Thymus (tissue), 11 donors: ENCODE measurements at regions not wholly inside any gene's neighbourhood (a gene's known extent, or its start where the extent isn't known, plus 50 kb on each side); places are given as distances from the start of the nearest gene placed in this dataset.
A peak's percentile ranks its signal among the peaks of the same experiment; 100 is the strongest.
"Not testable (repeated sequence)": the region's sequence is repeated elsewhere in the genome, so short reads cannot be mapped to it uniquely, and the experiment has no call there.

Experiments
- DNase-seq, 9 donors: peaks; one replicate each; pipeline ENCODE4 v3.0.0-alpha.2; 2013; ENCODE audit warnings: low spot score in 9 of 9, low read depth in 6 of 9, missing footprints in 1 of 9
- H3K27ac ChIP-seq, 2 donors: one replicate each; pipeline ENCODE4 v1.5.1; 2013; ENCODE audit warnings: control low read depth in 1 of 2, low read depth in 1 of 2, low read length in 1 of 2, mild to moderate bottlenecking in 1 of 2, moderate library complexity in 1 of 2
- H3K27me3 ChIP-seq, 2 donors: one replicate each; pipeline ENCODE4 v1.5.1; 2013; ENCODE audit warnings: low read length in 1 of 2; ENCODE audit not compliant: control insufficient read depth in 2 of 2, insufficient read depth in 1 of 2
- H3K36me3 ChIP-seq, 2 donors: one replicate each; pipeline ENCODE4 v1.5.1; 2013; ENCODE audit warnings: low read length in 1 of 2, mild to moderate bottlenecking in 1 of 2, moderate library complexity in 1 of 2; ENCODE audit not compliant: control insufficient read depth in 2 of 2, insufficient read depth in 2 of 2
- H3K4me1 ChIP-seq, 2 donors: one replicate each; pipeline ENCODE4 v1.5.1; 2013; ENCODE audit warnings: low read length in 2 of 2; ENCODE audit not compliant: control insufficient read depth in 2 of 2, insufficient read depth in 2 of 2
- H3K4me3 ChIP-seq, 2 donors: one replicate each; pipeline ENCODE4 v1.5.1; 2013; ENCODE audit warnings: low read length in 2 of 2, control low read depth in 1 of 2, mild to moderate bottlenecking in 1 of 2
- H3K9me3 ChIP-seq, 2 donors: one replicate each; pipeline ENCODE4 v1.5.1; 2013; ENCODE audit warnings: low read length in 1 of 2, mild to moderate bottlenecking in 1 of 2; ENCODE audit not compliant: control insufficient read depth in 2 of 2, insufficient read depth in 1 of 2
- WGBS: extraction: QIAGEN DNeasy Blood & Tissue Kit; methylation state at CpG from one replicate; pipeline ENCODE4 v1.1.7; 2013; 5-methylcytosine and 5-hydroxymethylcytosine counted together
- donor health status: healthy.

DNA sequence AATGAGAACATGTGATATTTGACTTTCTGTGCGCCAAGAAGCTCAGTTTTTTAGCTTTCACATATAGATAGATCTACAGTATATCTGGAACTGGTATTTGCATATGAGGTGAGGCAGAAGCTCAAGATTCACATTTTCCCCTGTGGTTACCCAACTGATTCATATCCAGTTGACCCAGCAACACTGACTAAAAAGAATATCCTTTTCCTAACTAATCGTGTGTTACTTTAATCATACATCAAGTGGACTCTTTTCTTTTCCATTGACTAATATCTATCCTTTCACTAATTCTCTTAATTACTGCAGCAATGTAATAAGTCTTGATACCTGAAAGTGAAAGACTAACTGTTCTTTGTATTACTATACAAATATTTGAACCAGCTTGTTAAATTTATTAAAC, 236.1 kb downstream of the AEBP2 start:
- Histone ChIP-seq H3K9me3 (no peaks in the 10 kb centered on the region), H3K27ac (no peak overlapping the region), H3K36me3 (no peaks in the 10 kb centered on the region), H3K4me3 (no peak overlapping the region), H3K27me3 (no peaks in the 10 kb centered on the region), H3K4me1 (no peaks in the 10 kb centered on the region)
- WGBS: 95% methylated on average over 2 of the region's 2 CpGs
- no peak for DNase-seq

- peak in 3 of 9 donors; percentile 3 to 41 (median 3) for DNase-seq
- H3K4me3 ChIP-seq, H3K27ac ChIP-seq, H3K9me3 ChIP-seq, H3K4me1 ChIP-seq, H3K36me3 ChIP-seq, H3K27me3 ChIP-seq: not testable (repeated sequence)
- 77% methylated on average over 3 of the region's 3 CpGs for WGBS
These were observed 239.2 kb downstream of the AEBP2 start for GRCh38 chr12:19678501-19678900.

DNA sequence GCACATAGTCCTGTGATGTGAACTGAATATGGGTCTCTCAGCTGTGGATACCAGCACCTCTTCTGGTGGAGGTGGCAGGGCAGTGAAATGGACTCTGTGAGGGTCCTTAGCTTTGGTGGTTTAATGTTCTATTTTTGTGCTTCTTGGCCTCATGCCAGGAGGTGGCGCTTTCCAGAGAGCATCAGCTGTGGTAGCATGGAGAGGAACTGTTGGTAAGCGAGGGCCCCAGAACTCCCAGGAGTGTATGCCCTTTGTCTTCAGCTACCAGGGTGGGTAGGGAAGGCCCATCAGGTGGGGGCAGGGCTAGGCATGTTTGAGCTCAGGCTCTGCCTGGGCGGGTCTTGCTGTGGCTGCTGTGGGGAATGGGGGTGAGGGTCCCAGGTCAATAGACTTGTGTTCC, 241.7 kb downstream of the AEBP2 start:
- Histone ChIP-seq H3K36me3 (no peaks in the 10 kb centered on the region), H3K4me1 (no peaks in the 10 kb centered on the region), H3K4me3 (no peak overlapping the region), H3K9me3 (no peaks in the 10 kb centered on the region), H3K27me3 (no peaks in the 10 kb centered on the region), H3K27ac (no peak overlapping the region)
- 81% methylated on average over 3 of the region's 3 CpGs for WGBS
- DNase-seq: no peak

GRCh38 chr12:19683178-19683927, 244.1 kb downstream of the AEBP2 start:
- Histone ChIP-seq H3K9me3 (no peaks in the 10 kb centered on the region), H3K36me3 (no peaks in the 10 kb centered on the region), H3K27ac (no peak overlapping the region), H3K4me1 (no peaks in the 10 kb centered on the region), H3K4me3 (no peak overlapping the region), H3K27me3 (no peaks in the 10 kb centered on the region)
- DNase-seq: no peak
- WGBS: 94% methylated on average over 7 of the region's 7 CpGs

DNA sequence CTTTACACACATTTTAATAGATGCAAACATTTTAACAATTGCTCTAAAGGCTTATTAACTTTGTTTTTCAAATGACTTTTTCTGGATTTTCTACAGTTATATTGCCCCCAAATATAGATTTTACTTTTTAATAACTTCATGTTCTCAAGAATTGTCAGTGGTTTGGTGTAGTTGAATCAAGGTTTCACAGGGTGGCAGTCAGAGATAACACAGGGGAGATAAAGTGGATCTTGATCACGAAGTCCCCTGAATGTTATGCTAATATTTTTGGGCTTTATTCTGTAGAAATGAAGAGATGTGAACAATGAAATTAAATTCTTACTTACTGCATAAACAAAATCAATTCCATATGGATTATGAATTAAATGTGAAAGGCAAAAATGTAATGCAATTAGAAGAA, 248.1 kb downstream of the AEBP2 start:
- no peak for DNase-seq
- Histone ChIP-seq H3K27me3 (no peaks in the 10 kb centered on the region), H3K36me3 (no peaks in the 10 kb centered on the region), H3K27ac (no peak overlapping the region), H3K4me1 (no peaks in the 10 kb centered on the region), H3K4me3 (no peak overlapping the region), H3K9me3 (no peaks in the 10 kb centered on the region)
- 87% methylated on average over 1 of the region's 1 CpG for WGBS

DNA sequence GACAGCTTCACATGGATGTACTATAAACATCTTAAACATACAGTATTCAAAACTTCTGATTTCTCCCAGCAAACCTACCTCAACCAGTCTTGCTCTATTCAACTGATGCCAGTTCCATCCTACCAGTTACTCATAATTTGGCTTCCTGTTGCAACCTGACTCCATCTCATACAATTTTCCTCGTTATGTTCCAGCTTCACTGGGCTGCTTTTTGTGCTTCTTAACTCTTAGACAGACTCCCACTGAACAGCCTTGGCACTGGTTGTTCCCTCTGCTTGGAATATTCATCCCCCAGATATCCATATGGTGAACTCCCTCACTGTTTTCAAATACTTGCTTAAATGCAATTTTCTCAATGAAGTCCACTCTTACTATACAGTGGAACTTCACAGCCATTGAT, 249.2 kb downstream of the AEBP2 start:
- DNase-seq: no peak
- no peak overlapping the region for H3K27ac ChIP-seq
- WGBS: 94% methylated on average over 1 of the region's 1 CpG
- no peak overlapping the region for H3K4me3 ChIP-seq
- H3K4me1 ChIP-seq: no peaks in the 10 kb centered on the region
- H3K9me3 ChIP-seq: no peaks in the 10 kb centered on the region
- no peaks in the 10 kb centered on the region for H3K36me3 ChIP-seq
- no peaks in the 10 kb centered on the region for H3K27me3 ChIP-seq

DNA sequence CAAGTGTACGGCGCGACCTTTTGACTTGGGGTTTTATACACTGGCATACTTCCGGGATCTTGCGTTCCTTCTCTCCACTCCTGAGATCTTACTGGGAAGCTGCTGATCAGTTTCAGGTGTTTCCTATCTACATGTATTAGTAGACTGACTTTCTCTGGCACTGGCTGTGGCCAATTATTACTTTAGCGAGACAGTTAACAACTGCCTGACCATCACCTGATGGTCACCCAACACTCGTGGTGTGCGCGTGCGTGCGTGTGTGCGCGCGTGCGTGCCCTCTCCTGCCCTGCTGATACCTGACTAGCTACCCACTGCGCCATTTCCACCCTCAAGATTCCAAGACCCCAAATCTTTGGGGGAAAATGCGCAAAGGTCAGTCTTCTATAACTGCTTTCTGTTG, 249.9 kb downstream of the AEBP2 start:
- H3K4me3 ChIP-seq: no peak overlapping the region
- no peak overlapping the region for H3K27ac ChIP-seq
- H3K9me3 ChIP-seq: no peaks in the 10 kb centered on the region
- H3K4me1 ChIP-seq: no peaks in the 10 kb centered on the region
- no peaks in the 10 kb centered on the region for H3K36me3 ChIP-seq
- H3K27me3 ChIP-seq: no peaks in the 10 kb centered on the region
- DNase-seq: no peak
- WGBS: 93% methylated on average over 17 of the region's 17 CpGs

GRCh38 chr12:19689801-19690472, 250.6 kb downstream of the AEBP2 start:
- Histone ChIP-seq H3K36me3 (no peaks in the 10 kb centered on the region), H3K4me1 (no peaks in the 10 kb centered on the region), H3K27ac (no peak overlapping the region), H3K4me3 (no peak overlapping the region), H3K9me3 (no peaks in the 10 kb centered on the region), H3K27me3 (no peaks in the 10 kb centered on the region)
- 98% methylated on average over 9 of the region's 9 CpGs for WGBS
- no peak for DNase-seq

DNA sequence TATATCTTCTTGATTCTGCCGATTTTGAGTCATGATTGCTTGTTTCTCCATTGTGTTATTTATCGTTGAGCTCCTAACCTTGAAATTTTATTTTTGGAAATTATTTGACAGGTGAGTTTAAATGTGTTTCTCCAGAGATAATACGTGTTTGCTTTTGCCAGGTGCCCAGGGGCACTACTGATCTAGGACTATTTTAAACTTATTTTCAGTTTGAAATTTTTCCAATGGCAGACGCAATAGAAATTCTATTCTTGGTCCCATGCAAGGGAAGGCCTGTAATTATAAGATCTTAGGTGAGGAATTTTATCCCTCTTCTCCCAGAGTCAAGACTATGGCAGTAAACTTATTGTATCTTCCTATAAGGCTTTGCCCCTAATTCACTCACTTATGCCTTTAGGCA, 252.8 kb downstream of the AEBP2 start:
- H3K36me3 ChIP-seq: no peaks in the 10 kb centered on the region
- 93% methylated on average over 4 of the region's 4 CpGs for WGBS
- no peak for DNase-seq
- no peak overlapping the region for H3K27ac ChIP-seq
- no peak overlapping the region for H3K4me3 ChIP-seq
- H3K9me3 ChIP-seq: no peaks in the 10 kb centered on the region
- no peaks in the 10 kb centered on the region for H3K27me3 ChIP-seq
- no peaks in the 10 kb centered on the region for H3K4me1 ChIP-seq
